ENCODE measurements at regions not wholly inside any gene's neighbourhood (a gene's known extent, or its start where the extent isn't known, plus 50 kb on each side); places are given as distances from the start of the nearest gene placed in this dataset.

GRCh38 chr9:107638521-107639310 lies 149.1 kb upstream of the KLF4 start:
- no peaks in the 10 kb centered on the region for H3K79me2 ChIP-seq (ENCODE audit: insufficient read depth, low read length)
- DNase-seq (ENCODE audit: low spot score) (no peak), FAIRE-seq (no peak), ATAC-seq (no peak)
- H4K20me1 ChIP-seq (ENCODE audit: insufficient read depth, low read length) = no peaks in the 10 kb centered on the region
- H3K4me3 ChIP-seq (replicated peaks in 1 of 3; ENCODE audit: insufficient read depth in 1 of 3, low read depth in 2 of 3, low read length in 3 of 3) = no peak overlapping the region
- ChIA-PET POLR2A (no interaction called here), CTCF (ENCODE audit: low intra/inter-chr PET ratio, low total read pairs) (no interaction called here)
- no peak overlapping the region for H3K4me2 ChIP-seq (ENCODE audit: low read depth, low read length)
- BruUV-seq (replicated peaks) = no TSS peak
- in situ Hi-C loops (cut with HindIII; ENCODE audit: extremely low pct_ligation_motif_present, low pct_unique_long_range_greater_than_20kb) = no loop called here
- no peaks in the 10 kb centered on the region for H3K4me1 ChIP-seq (ENCODE audit: insufficient read depth, low read length)
- no peak overlapping the region for H3K9ac ChIP-seq (ENCODE audit: insufficient read depth, low read depth, low read length)
- intact Hi-C loops (cut with micrococcal nuclease; ENCODE audit: unreplicated experiment) = no loop called here
- TF ChIP-seq ZBTB7B (CRISPR knock-in tag; IDR thresholded peaks at IDR 0.05) (no peak), SIN3A (IDR thresholded peaks at IDR 0.05; ENCODE audit: borderline replicate concordance, low read depth, low read length) (no peak), MIER3 (CRISPR knock-in tag; IDR thresholded peaks at IDR 0.05; ENCODE audit: borderline replicate concordance) (no peak), REL (CRISPR knock-in tag; conservative IDR thresholded peaks at IDR 0.05) (no peak), ZNF775 (CRISPR knock-in tag; IDR thresholded peaks at IDR 0.05; ENCODE audit: borderline replicate concordance) (no peak), BCLAF1 (IDR thresholded peaks at IDR 0.05) (no peak), BRF2 (CRISPR knock-in tag; IDR thresholded peaks at IDR 0.05) (no peak), ZNF232 (CRISPR knock-in tag; IDR thresholded peaks at IDR 0.05; ENCODE audit: borderline replicate concordance) (no peak), ZKSCAN8 (CRISPR knock-in tag; IDR thresholded peaks at IDR 0.05; ENCODE audit: borderline replicate concordance) (no peak), IKZF4 (CRISPR knock-in tag; IDR thresholded peaks at IDR 0.05; ENCODE audit: borderline replicate concordance, low read depth, not compliant biosample characterization) (no peak), GMEB1 (CRISPR knock-in tag; IDR thresholded peaks at IDR 0.05; ENCODE audit: borderline replicate concordance) (no peak), REXO4 (CRISPR knock-in tag; IDR thresholded peaks at IDR 0.05; ENCODE audit: borderline replicate concordance) (no peak), ZFP62 (CRISPR knock-in tag; IDR thresholded peaks at IDR 0.05) (no peak), ZNF557 (CRISPR knock-in tag; IDR thresholded peaks at IDR 0.05) (no peak), SPEN (CRISPR knock-in tag; IDR thresholded peaks at IDR 0.05; ENCODE audit: low read depth) (no peak), FOXM1 (CRISPR knock-in tag; IDR thresholded peaks at IDR 0.05) (no peak), JUND (CRISPR knock-in tag; IDR thresholded peaks at IDR 0.05) (no peak)
- no peaks in the 10 kb centered on the region for H3K9me3 ChIP-seq (ENCODE audit: low read length)
- H3K36me3 ChIP-seq (replicated peaks in 1 of 2; ENCODE audit: control insufficient read depth in 1 of 2, insufficient read depth in 2 of 2, low read length in 2 of 2) = no peaks in the 10 kb centered on the region
- 26% methylated on average over 7 of the region's 7 CpGs for WGBS (ENCODE audit: low lambda C conversion rate)
- H3K27me3 ChIP-seq (ENCODE audit: control insufficient read depth in 1 of 2, insufficient read depth in 2 of 2, low read length in 2 of 2) = peaks cover 1 to 28% of the 10 kb centered on the region in 2 experiments; a peak in 3 of 5 replicates
- H3K27ac ChIP-seq (ENCODE audit: extremely low read length, insufficient read depth, low read length) = no peak overlapping the region
- H2AFZ ChIP-seq (ENCODE audit: low read length) = no peak overlapping the region

Data from HepG2 (cell line).